GM12892 (cell line): ENCODE measurements at regions not wholly inside any gene's neighbourhood (a gene's known extent, or its start where the extent isn't known, plus 50 kb on each side); places are given as distances from the start of the nearest gene placed in this dataset.

Experiments used
- POLR2A ChIP-seq: IDR thresholded peaks from 2 replicates; pipeline ENCODE4 v1.6.1; 2011; ENCODE audit warnings: low read depth, low read length, control low read depth
- POLR2AphosphoS5 ChIP-seq: IDR thresholded peaks from 2 replicates; pipeline ENCODE4 v1.6.1; 2011; ENCODE audit warnings: low read depth, low read length, control low read depth
- TAF1 ChIP-seq: IDR thresholded peaks from 2 replicates; pipeline ENCODE4 v1.6.1; 2011; ENCODE audit warnings: low read depth, mild to moderate bottlenecking, control low read depth, low read length, borderline replicate concordance

DNA sequence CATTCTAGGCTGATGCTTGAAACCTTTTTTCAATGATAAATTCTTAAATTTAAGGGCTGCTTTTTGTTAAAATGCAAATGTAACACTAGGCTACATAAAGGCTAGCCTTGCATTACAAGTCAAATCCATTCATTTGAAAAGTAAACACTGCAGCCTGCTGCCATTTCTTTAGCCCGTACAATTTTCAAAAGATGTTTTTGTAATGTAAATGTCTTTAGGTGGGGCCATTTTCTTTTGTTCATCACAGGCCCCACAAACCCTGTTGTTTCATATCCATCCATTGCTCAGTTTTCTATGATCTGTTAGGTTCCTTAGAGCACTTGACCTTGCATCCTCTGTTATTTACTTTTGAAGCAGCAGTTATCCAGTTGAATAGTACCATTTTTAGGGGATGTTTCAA, 296.2 kb upstream of the AMOT start:
- no peak for TF ChIP-seq POLR2A
- TF ChIP-seq TAF1: no peak
- no peak for TF ChIP-seq POLR2AphosphoS5
